Glutamatergic neuron (in vitro differentiated cells): ENCODE measurements at regions not wholly inside any gene's neighbourhood (a gene's known extent, or its start where the extent isn't known, plus 50 kb on each side); places are given as distances from the start of the nearest gene placed in this dataset.
"Not testable (repeated sequence)": the region's sequence is repeated elsewhere in the genome, so short reads cannot be mapped to it uniquely, and the experiment has no call there.

Experiments
- DNase-seq: peaks from one replicate; pipeline ENCODE4 v3.0.0; 2022
- H3K27ac Mint-ChIP-seq: one replicate; pipeline ENCODE4 v1.8.0; 2020; ENCODE audit warnings: mild to moderate bottlenecking, mixed read lengths, inconsistent platforms; ENCODE audit not compliant: unreplicated experiment
- H3K27me3 Mint-ChIP-seq: one replicate; pipeline ENCODE4 v1.8.0; 2020; ENCODE audit warnings: mild to moderate bottlenecking, moderate library complexity, mixed read lengths, inconsistent platforms; ENCODE audit not compliant: unreplicated experiment
- H3K36me3 Mint-ChIP-seq: one replicate; pipeline ENCODE4 v1.8.0; 2020; ENCODE audit warnings: mild to moderate bottlenecking, mixed read lengths, inconsistent platforms; ENCODE audit not compliant: unreplicated experiment
- H3K4me1 Mint-ChIP-seq: one replicate; pipeline ENCODE4 v1.8.0; 2020; ENCODE audit warnings: mild to moderate bottlenecking, low read depth, mixed read lengths, inconsistent platforms; ENCODE audit not compliant: unreplicated experiment
- H3K4me3 Mint-ChIP-seq: one replicate; pipeline ENCODE4 v1.8.0; 2020; ENCODE audit warnings: mild to moderate bottlenecking, mixed read lengths, inconsistent platforms; ENCODE audit not compliant: unreplicated experiment
- H3K9me3 Mint-ChIP-seq: one replicate; pipeline ENCODE4 v1.8.0; 2020; ENCODE audit warnings: mild to moderate bottlenecking, moderate library complexity, mixed read lengths, inconsistent platforms; ENCODE audit not compliant: unreplicated experiment
- CTCF ChIP-seq: fragments of 200-600 bp; sonication (generic); IDR thresholded peaks from one replicate; pipeline ENCODE4 v1.5.0; 2021; ENCODE audit not compliant: partially characterized antibody, unreplicated experiment

GRCh38 chr5:165030971-165031370, 1525.6 kb downstream of the MAT2B start:
- Mint-ChIP-seq H3K4me3 (no peak overlapping the region), H3K27ac (no peak overlapping the region), H3K36me3 (no peaks in the 10 kb centered on the region), H3K9me3 (no peaks in the 10 kb centered on the region), H3K27me3 (no peaks in the 10 kb centered on the region), H3K4me1 (peaks cover 8% of the 10 kb centered on the region)
- TF ChIP-seq CTCF: no peak
- no peak for DNase-seq

DNA sequence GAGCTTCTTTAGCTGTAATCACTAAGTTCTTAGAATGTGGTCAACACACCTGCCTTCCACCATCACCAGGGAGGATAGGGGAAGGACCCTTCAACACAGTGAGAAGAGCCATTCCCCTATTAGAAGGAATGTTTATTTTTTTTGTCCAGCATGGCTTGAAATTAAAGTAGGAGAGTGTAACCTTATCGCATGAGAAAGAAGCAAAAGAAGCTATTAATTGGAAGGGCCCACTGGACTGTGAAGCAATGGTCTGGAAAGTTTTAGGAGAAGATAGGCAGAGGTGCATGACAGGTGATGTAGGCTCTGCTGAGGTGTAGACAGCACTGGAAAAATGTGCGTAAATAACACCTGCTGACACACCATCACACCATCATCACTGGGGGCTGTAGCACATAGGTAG, 1526.0 kb downstream of the MAT2B start:
- Mint-ChIP-seq H3K4me1 (peaks cover 8% of the 10 kb centered on the region), H3K27ac (no peak overlapping the region), H3K4me3 (no peak overlapping the region), H3K27me3 (no peaks in the 10 kb centered on the region), H3K9me3 (no peaks in the 10 kb centered on the region), H3K36me3 (no peaks in the 10 kb centered on the region)
- no peak for DNase-seq
- TF ChIP-seq CTCF: no peak

GRCh38 chr5:165035520-165035919, 1530.1 kb downstream of the MAT2B start:
- Mint-ChIP-seq H3K4me3 (no peak overlapping the region), H3K36me3 (no peaks in the 10 kb centered on the region), H3K27me3 (no peaks in the 10 kb centered on the region), H3K9me3 (no peaks in the 10 kb centered on the region), H3K4me1 (peaks cover 8% of the 10 kb centered on the region), H3K27ac (no peak overlapping the region)
- TF ChIP-seq CTCF: no peak
- no peak for DNase-seq

DNA sequence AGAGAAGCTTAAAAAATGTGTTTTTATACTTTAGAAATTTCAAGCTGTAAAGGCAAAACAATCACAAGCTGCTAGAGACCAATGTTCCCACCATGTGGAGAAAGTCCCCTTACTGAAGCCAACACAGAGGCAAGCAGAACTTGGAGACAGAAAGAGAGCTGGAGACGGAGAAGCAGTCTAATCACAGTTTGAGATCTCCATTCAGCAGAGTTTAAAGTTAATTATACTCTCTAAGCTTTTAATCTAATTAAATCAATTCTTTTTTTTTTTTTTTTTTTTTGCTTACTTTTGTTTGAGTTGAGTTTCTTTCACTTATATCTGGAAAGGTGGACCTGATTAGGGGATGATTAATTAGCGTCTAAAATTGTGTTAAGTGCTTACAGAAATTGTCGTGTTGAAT, 1534.3 kb downstream of the MAT2B start:
- Mint-ChIP-seq H3K4me1 (peaks cover 5% of the 10 kb centered on the region), H3K27ac (no peak overlapping the region), H3K27me3 (no peaks in the 10 kb centered on the region), H3K4me3 (no peak overlapping the region), H3K36me3 (no peaks in the 10 kb centered on the region), H3K9me3 (peaks cover 4% of the 10 kb centered on the region)
- DNase-seq: no peak
- TF ChIP-seq CTCF: no peak

DNA sequence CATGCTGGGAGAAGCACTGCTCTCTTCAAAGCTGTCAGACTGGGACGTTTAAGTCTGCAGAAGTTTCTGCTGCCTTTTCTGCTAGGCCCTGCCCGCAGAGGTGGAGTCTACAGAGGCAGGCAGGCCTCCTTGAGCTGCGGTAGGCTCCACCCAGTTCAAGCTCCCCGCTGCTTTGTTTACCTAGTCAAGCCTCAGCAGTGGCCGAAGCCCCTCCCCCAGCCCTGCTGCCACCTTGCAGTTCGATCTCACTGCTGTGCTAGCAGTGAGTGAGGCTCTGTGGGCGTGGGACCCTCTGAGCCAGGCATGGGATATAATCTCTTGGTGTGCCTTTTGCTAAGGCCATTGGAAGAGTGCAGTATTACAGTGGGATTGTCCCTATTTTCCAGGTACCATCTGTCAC, 1540.5 kb downstream of the MAT2B start:
- H3K36me3 Mint-ChIP-seq, H3K27me3 Mint-ChIP-seq, H3K4me3 Mint-ChIP-seq, H3K27ac Mint-ChIP-seq, H3K4me1 Mint-ChIP-seq, H3K9me3 Mint-ChIP-seq, DNase-seq: not testable (repeated sequence)

- H3K4me3 Mint-ChIP-seq: no peak overlapping the region
- no peaks in the 10 kb centered on the region for H3K4me1 Mint-ChIP-seq
- H3K9me3 Mint-ChIP-seq: no peaks in the 10 kb centered on the region
- DNase-seq: no peak
- no peak overlapping the region for H3K27ac Mint-ChIP-seq
- H3K36me3 Mint-ChIP-seq: no peaks in the 10 kb centered on the region
- no peak for TF ChIP-seq CTCF
- no peaks in the 10 kb centered on the region for H3K27me3 Mint-ChIP-seq
Measured at GRCh38 chr5:165055476-165055875, 1550.1 kb downstream of the MAT2B start.
